Liver (tissue), 8 donors: ENCODE measurements at regions not wholly inside any gene's neighbourhood (a gene's known extent, or its start where the extent isn't known, plus 50 kb on each side); places are given as distances from the start of the nearest gene placed in this dataset.

ENCODE experiments used
- DNase-seq: peaks from one replicate; pipeline ENCODE4 v3.0.0-alpha.2; 2017; ENCODE audit warnings: low spot score
- H3K27ac ChIP-seq, 2 donors: one replicate each; pipeline ENCODE4 v1.7.0; 2013; ENCODE audit warnings: inconsistent platforms in 2 of 2, low read length in 2 of 2, control low read depth in 1 of 2, low read depth in 1 of 2, mild to moderate bottlenecking in 1 of 2
- H3K27me3 ChIP-seq, 4 donors: one replicate each; pipeline versions ENCODE4 v1.6.1 to v1.7.0; 2013; ENCODE audit warnings: low read length in 3 of 4, inconsistent platforms in 1 of 4, mild to moderate bottlenecking in 1 of 4, moderate library complexity in 1 of 4; ENCODE audit not compliant: control insufficient read depth in 4 of 4, insufficient read depth in 4 of 4
- H3K36me3 ChIP-seq, 4 donors: one replicate each; pipeline versions ENCODE4 v1.6.1 to v1.7.0; 2013; ENCODE audit warnings: low read length in 3 of 4, mild to moderate bottlenecking in 3 of 4, low read depth in 1 of 4, moderate library complexity in 1 of 4; ENCODE audit not compliant: control insufficient read depth in 4 of 4, insufficient read depth in 3 of 4
- H3K4me1 ChIP-seq, 4 donors: one replicate each; pipeline versions ENCODE4 v1.6.1 to v1.7.0; 2013; ENCODE audit warnings: low read length in 3 of 4, mild to moderate bottlenecking in 3 of 4, moderate library complexity in 1 of 4; ENCODE audit not compliant: control insufficient read depth in 4 of 4, insufficient read depth in 4 of 4
- H3K4me3 ChIP-seq, 3 donors: one replicate each; pipeline versions ENCODE4 v1.6.1 to v1.7.0; 2013; ENCODE audit warnings: low read length in 3 of 3, control low read depth in 1 of 3, low read depth in 1 of 3, mild to moderate bottlenecking in 1 of 3
- H3K9ac ChIP-seq, 2 donors: one replicate each; pipeline ENCODE4 v1.7.0; 2013; ENCODE audit warnings: low read length in 2 of 2, mild to moderate bottlenecking in 2 of 2, moderate library complexity in 2 of 2, control low read depth in 1 of 2, low read depth in 1 of 2
- H3K9me3 ChIP-seq, 4 donors: one replicate each; pipeline versions ENCODE4 v1.6.1 to v1.7.0; 2013; ENCODE audit warnings: low read length in 3 of 4; ENCODE audit not compliant: control insufficient read depth in 4 of 4
- ATF3 ChIP-seq: IDR thresholded peaks from 2 replicates; pipeline ENCODE4 v1.6.1; 2016; ENCODE audit warnings: antibody characterized with exemption
- CTCF ChIP-seq: fragments of 150-350 bp; IDR thresholded peaks from 2 replicates; pipeline ENCODE4 v1.5.1; 2017; ENCODE audit warnings: improper control_type of control experiment, low read depth, low read length; ENCODE audit not compliant: missing input control
- EGR1 ChIP-seq, 2 donors: IDR thresholded peaks; 2 replicates each; pipeline ENCODE4 v1.6.1; 2016 to 2018; ENCODE audit warnings: antibody characterized with exemption in 2 of 2, low read depth in 2 of 2
- FOXA1 ChIP-seq: IDR thresholded peaks from 2 replicates; pipeline ENCODE4 v1.6.1; 2016; ENCODE audit warnings: antibody characterized with exemption
- FOXA2 ChIP-seq: IDR thresholded peaks from 2 replicates; pipeline ENCODE4 v1.6.1; 2016; ENCODE audit warnings: antibody characterized with exemption
- GABPA ChIP-seq, 2 donors: IDR thresholded peaks in 1 of 2; conservative IDR thresholded peaks in 1 of 2; 2 replicates each; pipeline ENCODE4 v1.6.1; 2016; ENCODE audit warnings: antibody characterized with exemption in 2 of 2, mild to moderate bottlenecking in 1 of 2, moderate library complexity in 1 of 2
- HNF4A ChIP-seq, 2 donors: conservative IDR thresholded peaks; 2 replicates each; pipeline ENCODE4 v1.6.1; 2016; ENCODE audit warnings: antibody characterized with exemption in 2 of 2, mild to moderate bottlenecking in 2 of 2
- HNF4G ChIP-seq: IDR thresholded peaks from 2 replicates; pipeline ENCODE4 v1.6.1; 2016; ENCODE audit warnings: antibody characterized with exemption
- JUND ChIP-seq, 2 donors: IDR thresholded peaks; 2 replicates each; pipeline ENCODE4 v1.6.1; 2016; ENCODE audit warnings: antibody characterized with exemption in 2 of 2
- MAX ChIP-seq: IDR thresholded peaks from 2 replicates; pipeline ENCODE4 v1.6.1; 2016; ENCODE audit warnings: antibody characterized with exemption
- NR2F2 ChIP-seq: IDR thresholded peaks from 2 replicates; pipeline ENCODE4 v1.6.1; 2016; ENCODE audit warnings: antibody characterized with exemption
- RAD21 ChIP-seq, 2 donors: IDR thresholded peaks; 2 replicates each; pipeline ENCODE4 v1.6.1; 2016; ENCODE audit warnings: antibody characterized with exemption in 2 of 2, mild to moderate bottlenecking in 2 of 2
- REST ChIP-seq: IDR thresholded peaks from 2 replicates; pipeline ENCODE4 v1.6.1; 2016; ENCODE audit warnings: antibody characterized with exemption, mild to moderate bottlenecking
- RXRA ChIP-seq, 2 donors: IDR thresholded peaks; 2 replicates each; pipeline ENCODE4 v1.6.1; 2017 to 2018; ENCODE audit warnings: antibody characterized with exemption in 2 of 2, mild to moderate bottlenecking in 1 of 2
- SP1 ChIP-seq: IDR thresholded peaks from 2 replicates; pipeline ENCODE4 v1.6.1; 2018; ENCODE audit warnings: antibody characterized with exemption, mild to moderate bottlenecking
- TAF1 ChIP-seq: conservative IDR thresholded peaks from 2 replicates; pipeline ENCODE4 v1.6.1; 2016; ENCODE audit warnings: antibody characterized with exemption, mild to moderate bottlenecking
- YY1 ChIP-seq: IDR thresholded peaks from 2 replicates; pipeline ENCODE4 v1.6.1; 2016; ENCODE audit warnings: antibody characterized with exemption, mild to moderate bottlenecking
- ZBTB33 ChIP-seq: IDR thresholded peaks from 2 replicates; pipeline ENCODE4 v1.6.1; 2016; ENCODE audit warnings: antibody characterized with exemption
- WGBS: extraction: QIAGEN DNeasy Blood & Tissue Kit; methylation state at CpG from one replicate; pipeline ENCODE4 v1.1.7; 2013; 5-methylcytosine and 5-hydroxymethylcytosine counted together
- donor health status: healthy.
- donor health status: healthy.
- donor health status: healthy.
- donor health status: healthy.
- donor health status: healthy.

GRCh38 chr4:125123570-125124109 is 191.1 kb upstream of the FAT4 start:
- Histone ChIP-seq H3K9me3 (no peaks in the 10 kb centered on the region), H3K27ac (no peak overlapping the region), H3K27me3 (no peaks in the 10 kb centered on the region), H3K4me3 (no peak overlapping the region), H3K4me1 (no peaks in the 10 kb centered on the region), H3K36me3 (no peaks in the 10 kb centered on the region), H3K9ac (no peak overlapping the region)
- WGBS, result 76% methylated on average over 3 of the region's 3 CpGs
- TF ChIP-seq HNF4G, result no peak
- no peak for TF ChIP-seq FOXA2
- TF ChIP-seq FOXA1, result no peak
- no peak for TF ChIP-seq RAD21 (IDR thresholded peaks at IDR 0.05)
- no peak for TF ChIP-seq TAF1
- TF ChIP-seq SP1, result no peak
- TF ChIP-seq ATF3, result no peak
- TF ChIP-seq REST, result no peak
- no peak for TF ChIP-seq JUND (IDR thresholded peaks at IDR 0.05)
- no peak for DNase-seq

GRCh38 chr4:125121581-125121980 is 193.2 kb upstream of the FAT4 start:
- H3K9ac ChIP-seq, result no peak overlapping the region

More at GRCh38 chr4:125121581-125121980, 193.2 kb upstream of the FAT4 start:
- no peaks in the 10 kb centered on the region for H3K4me1 ChIP-seq
- H3K27ac ChIP-seq, result no peak overlapping the region
- no peaks in the 10 kb centered on the region for H3K27me3 ChIP-seq
- no peak for DNase-seq
- TF ChIP-seq FOXA1 (no peak), MAX (no peak), YY1 (no peak), SP1 (no peak), ATF3 (no peak), RAD21 (IDR thresholded peaks at IDR 0.05) (no peak), TAF1 (no peak), NR2F2 (no peak), CTCF (no peak), EGR1 (IDR thresholded peaks at IDR 0.05; ENCODE audit: low read depth in 2 of 2) (no peak), RXRA (IDR thresholded peaks at IDR 0.05) (no peak), GABPA (IDR thresholded peaks at IDR 0.05 in 1 of 2, conservative IDR thresholded peaks at IDR 0.05 in 1 of 2) (no peak), REST (no peak), HNF4A (conservative IDR thresholded peaks at IDR 0.05) (no peak), HNF4G (no peak), ZBTB33 (no peak), JUND (IDR thresholded peaks at IDR 0.05) (no peak), FOXA2 (no peak)
- no peak overlapping the region for H3K4me3 ChIP-seq
- no peaks in the 10 kb centered on the region for H3K9me3 ChIP-seq
- H3K36me3 ChIP-seq, result no peaks in the 10 kb centered on the region
